GM04504 (cell line): ENCODE measurements at regions not wholly inside any gene's neighbourhood (a gene's known extent, or its start where the extent isn't known, plus 50 kb on each side); places are given as distances from the start of the nearest gene placed in this dataset.
"Not testable (repeated sequence)": the region's sequence is repeated elsewhere in the genome, so short reads cannot be mapped to it uniquely, and the experiment has no call there.

Experiments used
- DNase-seq: peaks from one replicate; pipeline ENCODE4 v3.0.0-alpha.2; 2012; ENCODE audit warnings: low read depth

GRCh38 chr5:135157421-135158313 lies 123.6 kb upstream of the PITX1 start:
- no peak for DNase-seq

DNA sequence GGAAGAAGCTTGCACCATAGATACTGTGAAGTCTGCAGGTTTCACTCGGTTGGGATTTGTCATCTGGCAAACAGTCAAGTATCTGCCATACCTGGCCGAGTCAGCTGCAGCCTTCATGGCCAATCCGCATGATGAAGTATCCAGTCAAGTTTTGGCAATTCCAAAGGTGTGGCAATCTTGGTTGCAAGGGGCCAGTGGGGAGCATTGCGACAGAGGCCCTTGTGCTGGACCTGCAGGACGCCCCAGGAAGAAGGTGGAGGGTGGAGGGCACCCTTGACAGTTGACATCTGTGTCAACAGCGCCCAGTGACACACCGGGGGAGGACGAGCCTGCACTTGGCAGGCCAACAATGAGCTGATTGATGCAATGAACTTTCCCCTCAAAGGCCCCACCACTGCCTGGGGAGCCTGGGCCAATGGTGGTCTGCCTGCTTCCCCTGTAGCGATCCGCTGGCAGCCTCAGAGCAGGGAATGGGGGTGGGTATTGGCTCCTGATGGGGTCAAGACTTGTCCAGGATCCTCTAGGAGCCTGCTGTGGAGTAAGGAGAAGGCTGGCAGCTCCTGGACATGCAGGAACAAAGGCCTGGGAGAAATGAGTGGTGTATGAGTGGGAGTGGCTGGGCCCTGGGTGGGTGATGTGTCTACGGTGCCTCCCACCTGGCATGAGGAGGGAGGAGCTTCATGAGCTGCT lies 122.8 kb upstream of the PITX1 start:
- no peak for DNase-seq

GRCh38 chr5:135156337-135156714 lies 122.3 kb upstream of the PITX1 start:
- DNase-seq: no peak

DNA sequence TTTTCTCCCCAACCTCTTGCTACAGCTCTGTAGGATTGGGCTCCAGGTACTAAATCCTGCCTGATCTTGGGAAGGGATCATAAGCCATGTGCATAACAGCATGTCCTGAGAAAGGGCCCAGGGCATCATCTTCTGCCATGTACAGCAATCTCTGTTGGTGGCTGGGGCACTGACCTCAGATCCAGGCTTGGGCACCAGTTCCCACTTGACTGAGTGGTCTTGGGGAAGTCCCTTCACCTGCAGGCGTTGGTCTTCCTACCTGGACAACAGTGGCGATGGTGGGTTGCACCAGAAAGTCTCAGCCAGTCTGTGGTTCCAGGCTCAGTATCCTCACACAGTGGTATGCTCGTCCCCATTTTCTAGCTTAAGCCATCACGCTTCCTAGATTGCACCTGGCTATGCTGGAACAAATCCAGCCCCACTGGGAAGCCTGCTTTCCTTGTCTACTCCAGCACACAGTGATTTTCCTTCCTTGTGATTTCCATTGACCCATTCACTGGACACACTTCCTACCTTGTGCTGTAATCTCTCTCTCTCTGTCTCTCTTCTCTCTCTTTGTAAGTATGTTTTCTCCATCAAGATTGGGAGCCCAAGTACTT lies 121.7 kb upstream of the PITX1 start:
- DNase-seq: no peak

DNA sequence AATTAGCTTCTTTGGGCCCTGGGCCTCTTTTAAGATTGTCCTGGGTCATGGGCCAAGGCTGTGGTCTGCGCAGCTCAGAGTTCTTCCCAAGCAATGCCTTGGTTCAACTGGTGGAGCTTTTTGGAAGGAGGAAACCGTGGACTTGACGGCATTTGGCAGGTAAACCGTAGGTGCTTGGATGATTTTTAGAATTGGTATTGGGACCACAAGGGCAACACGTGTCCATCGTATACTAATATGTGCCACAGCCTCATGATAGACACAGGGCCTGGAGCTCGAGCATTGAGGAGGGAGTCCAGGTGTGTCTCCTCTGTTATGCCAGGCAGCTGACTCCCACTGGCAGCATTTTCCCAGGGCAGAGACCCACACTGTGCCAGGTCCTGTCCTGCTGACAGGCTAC lies 120.9 kb upstream of the PITX1 start:
- DNase-seq: no peak

GRCh38 chr5:135154197-135154596 lies 120.2 kb upstream of the PITX1 start:
- DNase-seq: no peak

DNA sequence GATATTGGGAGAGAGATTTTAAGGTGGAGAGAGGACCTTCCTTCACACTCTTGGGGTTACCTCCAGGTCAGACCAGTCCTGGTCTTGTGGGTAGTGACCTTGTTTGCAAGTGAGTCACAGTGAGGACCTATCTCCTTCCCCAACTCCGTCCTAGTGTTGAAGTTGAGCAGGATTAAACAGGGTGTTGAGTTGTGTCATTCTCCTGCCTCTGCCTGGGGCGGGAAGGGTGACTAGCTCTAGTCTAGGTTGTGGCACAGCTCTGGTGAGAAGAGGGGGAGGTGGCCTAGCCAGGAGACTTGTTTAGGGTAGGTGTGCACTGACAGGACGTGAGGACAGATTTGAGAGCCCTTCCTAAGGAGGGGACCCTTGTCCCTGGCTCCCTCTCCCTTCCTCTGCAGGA lies 119.6 kb upstream of the PITX1 start:
- no peak for DNase-seq

- DNase-seq: no peak
Observed at GRCh38 chr5:135153259-135153658, 119.2 kb upstream of the PITX1 start.

GRCh38 chr5:135151660-135152059 lies 117.6 kb upstream of the PITX1 start:
- not testable (repeated sequence) for DNase-seq

- no peak for DNase-seq
Observed at GRCh38 chr5:135151256-135151655, 117.2 kb upstream of the PITX1 start.

DNA sequence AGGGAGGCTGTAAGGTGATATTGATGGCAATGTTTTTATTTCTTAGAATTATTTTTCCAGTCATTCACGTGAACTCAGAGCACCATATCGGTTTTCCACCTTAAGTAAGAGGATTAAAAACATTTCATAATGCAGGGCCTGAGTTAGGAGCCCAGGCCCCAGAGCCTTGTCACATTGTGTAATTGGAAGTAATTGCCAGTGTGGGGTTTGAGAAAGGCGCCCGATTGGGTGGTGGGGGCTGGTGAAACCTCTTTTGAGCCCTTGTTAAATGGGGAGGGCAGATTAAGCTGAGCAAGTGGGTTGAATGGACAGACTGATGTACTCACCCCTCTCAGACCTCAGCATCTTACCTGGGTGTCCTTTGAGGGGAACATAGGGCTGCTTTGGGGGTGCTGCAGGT lies 116.7 kb upstream of the PITX1 start:
- no peak for DNase-seq

- no peak for DNase-seq
Observed at GRCh38 chr5:135149956-135150723, 116.1 kb upstream of the PITX1 start.

- DNase-seq: no peak
Observed at GRCh38 chr5:135149229-135149955, 115.4 kb upstream of the PITX1 start.

DNA sequence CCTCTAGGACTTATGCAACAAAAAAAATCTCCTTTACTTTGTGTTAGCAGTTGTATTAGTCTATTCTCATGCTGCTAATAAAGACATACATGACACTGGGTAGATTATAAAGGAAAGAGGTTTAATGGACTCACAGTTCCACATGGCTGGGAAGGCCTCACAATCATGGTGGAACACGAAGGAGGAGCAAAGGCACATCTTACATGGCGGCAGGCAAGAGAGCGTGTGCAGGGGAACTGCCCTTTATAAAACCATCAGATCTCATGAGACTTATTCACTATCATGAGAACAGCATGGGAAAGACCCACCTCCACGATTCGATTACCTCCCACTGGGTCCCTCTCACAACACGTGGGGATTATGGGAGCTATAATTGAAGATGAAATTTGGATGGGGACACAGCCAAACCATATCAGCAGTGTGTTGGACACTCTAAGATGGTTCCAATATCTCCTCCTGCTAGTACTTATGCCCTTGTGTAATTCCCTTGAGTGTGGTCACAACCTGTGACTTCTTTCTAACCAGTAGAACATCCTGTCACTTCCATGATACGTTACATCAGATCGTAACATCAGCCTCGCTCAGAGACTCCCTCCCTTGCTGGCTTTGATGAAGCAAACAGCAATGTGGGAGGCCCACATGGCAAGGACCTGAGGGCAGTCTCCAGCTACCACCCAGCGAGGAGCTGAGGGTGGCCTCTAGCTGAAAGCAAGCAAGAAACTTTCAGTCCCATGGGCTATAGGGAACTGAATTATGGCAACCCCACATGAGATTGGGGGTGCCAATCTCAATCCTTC lies 113.5 kb upstream of the PITX1 start:
- no peak for DNase-seq

- no peak for DNase-seq
Observed at GRCh38 chr5:135145985-135146384, 112.0 kb upstream of the PITX1 start.

- DNase-seq: not testable (repeated sequence)
Observed at GRCh38 chr5:135143682-135144081, 109.7 kb upstream of the PITX1 start.

GRCh38 chr5:135141303-135142268 lies 107.6 kb upstream of the PITX1 start:
- no peak for DNase-seq

- no peak for DNase-seq
Observed at GRCh38 chr5:135140446-135141204, 106.6 kb upstream of the PITX1 start.
